IPS DF 19.7 (cell line): ENCODE measurements at regions not wholly inside any gene's neighbourhood (a gene's known extent, or its start where the extent isn't known, plus 50 kb on each side); places are given as distances from the start of the nearest gene placed in this dataset.

Experiments
- DNase-seq: peaks from one replicate; pipeline ENCODE4 v3.0.0-alpha.2; 2013; ENCODE audit warnings: low read depth, low spot score

- DNase-seq: no peak
Observed at GRCh38 chr10:4083509-4084003, 298.5 kb upstream of the KLF6 start.

- DNase-seq: no peak
Observed at GRCh38 chr10:4082861-4083260, 297.9 kb upstream of the KLF6 start.

GRCh38 chr10:4081685-4082111 is 296.7 kb upstream of the KLF6 start:
- no peak for DNase-seq

GRCh38 chr10:4080225-4080805 is 295.3 kb upstream of the KLF6 start:
- DNase-seq: no peak

- DNase-seq: no peak
Observed at GRCh38 chr10:4079803-4080202, 294.8 kb upstream of the KLF6 start.

- DNase-seq: no peak
Observed at GRCh38 chr10:4077804-4078203, 292.8 kb upstream of the KLF6 start.

GRCh38 chr10:4076983-4077382 is 292.0 kb upstream of the KLF6 start:
- DNase-seq: no peak

- DNase-seq: no peak
Observed at GRCh38 chr10:4075443-4075842, 290.4 kb upstream of the KLF6 start.

- DNase-seq: no peak
Observed at GRCh38 chr10:4074545-4075407, 289.8 kb upstream of the KLF6 start.

GRCh38 chr10:4073912-4074311 is 288.9 kb upstream of the KLF6 start:
- no peak for DNase-seq

- no peak for DNase-seq
Observed at GRCh38 chr10:4070921-4071660, 286.1 kb upstream of the KLF6 start.

GRCh38 chr10:4070184-4070583 is 285.2 kb upstream of the KLF6 start:
- no peak for DNase-seq

- no peak for DNase-seq
Observed at GRCh38 chr10:4069491-4069890, 284.5 kb upstream of the KLF6 start.

GRCh38 chr10:4068629-4069028 is 283.6 kb upstream of the KLF6 start:
- DNase-seq: no peak

- no peak for DNase-seq
Observed at GRCh38 chr10:4067931-4068561, 283.0 kb upstream of the KLF6 start.

GRCh38 chr10:4067531-4067930 is 282.5 kb upstream of the KLF6 start:
- DNase-seq: no peak

- no peak for DNase-seq
Observed at GRCh38 chr10:4066581-4067390, 281.8 kb upstream of the KLF6 start.

- DNase-seq: no peak
Observed at GRCh38 chr10:4064489-4064888, 279.5 kb upstream of the KLF6 start.

GRCh38 chr10:4063717-4064116 is 278.7 kb upstream of the KLF6 start:
- no peak for DNase-seq

- no peak for DNase-seq
Observed at GRCh38 chr10:4062751-4063150, 277.7 kb upstream of the KLF6 start.

- no peak for DNase-seq
Observed at GRCh38 chr10:4062072-4062471, 277.1 kb upstream of the KLF6 start.
